Ovary (tissue), 7 donors: ENCODE measurements at regions not wholly inside any gene's neighbourhood (a gene's known extent, or its start where the extent isn't known, plus 50 kb on each side); places are given as distances from the start of the nearest gene placed in this dataset.

ENCODE experiments used
- DNase-seq, 5 donors: peaks; one replicate each; pipeline ENCODE4 v3.0.0-alpha.2; 2019 to 2020
- H3K27ac ChIP-seq, 2 donors: fragments of 200-600 bp; one replicate each; pipeline versions ENCODE4 v1.5.1 to v1.8.0; 2019 to 2022
- H3K27me3 ChIP-seq: fragments of 200-600 bp; one replicate; pipeline ENCODE4 v1.8.0; 2022
- H3K36me3 ChIP-seq: fragments of 200-600 bp; sonication (generic); one replicate; pipeline ENCODE4 v1.5.1; 2019
- H3K4me1 ChIP-seq: one replicate; pipeline ENCODE4 v1.8.1; 2013; ENCODE audit warnings: mild to moderate bottlenecking, moderate library complexity; ENCODE audit not compliant: insufficient read depth
- H3K4me3 ChIP-seq: fragments of 200-600 bp; sonication (generic); one replicate; pipeline ENCODE4 v1.5.1; 2017
- H3K9me3 ChIP-seq, 2 donors: fragments of 200-600 bp in 1 of 2; sonication (generic) in 1 of 2; one replicate each; pipeline versions ENCODE4 v1.5.1 to v1.8.1; 2013 to 2019; ENCODE audit warnings: mild to moderate bottlenecking in 1 of 2, moderate library complexity in 1 of 2
- EP300 ChIP-seq: sonication (generic); formaldehyde crosslinking; IDR thresholded peaks from one replicate; pipeline ENCODE4 v1.6.1; 2017; ENCODE audit warnings: antibody characterized with exemption
- POLR2A ChIP-seq: fragments of 450-650 bp; IDR thresholded peaks from one replicate; pipeline ENCODE4 v1.6.1; 2017; ENCODE audit warnings: antibody characterized with exemption, mild to moderate bottlenecking, moderate library complexity
- WGBS, 3 donors: extraction: QIAGEN DNeasy Blood & Tissue Kit in 1 of 3; methylation state at CpG; one replicate each; pipeline versions ENCODE4 v1.1.5 to v1.1.7; 2013 to 2017; 5-methylcytosine and 5-hydroxymethylcytosine counted together
- intact Hi-C, 4 donors: fragments of 100-400 bp; cut with DNase I; formaldehyde crosslinking; loops; one replicate each; pipeline versions ENCODE4 v1.11.0 to v1.15.1; 2022 to 2023
- TF ChIP-seq, protein P1 (sequence below), 3 donors: fragments of 450-650 bp in 2 of 3; fragments of 200-600 bp in 1 of 3; IDR thresholded peaks; one replicate each; pipeline versions ENCODE4 v1.5.1 to v1.8.0; 2016 to 2022; ENCODE audit warnings: antibody characterized with exemption in 3 of 3, mild to moderate bottlenecking in 1 of 3
- donor health status: DM: no; HTN: no; CAD: no; lungs with moderate emphysema.
- donor health status: DM: no; HTN: no; CAD: no.
- donor health status: Bipolar disorder and iron deficiency.
- donor health status: DM: no; HTN: no; CAD: no.
- donor health status: DM: yes; HTN: yes; CAD: no.

DNA sequence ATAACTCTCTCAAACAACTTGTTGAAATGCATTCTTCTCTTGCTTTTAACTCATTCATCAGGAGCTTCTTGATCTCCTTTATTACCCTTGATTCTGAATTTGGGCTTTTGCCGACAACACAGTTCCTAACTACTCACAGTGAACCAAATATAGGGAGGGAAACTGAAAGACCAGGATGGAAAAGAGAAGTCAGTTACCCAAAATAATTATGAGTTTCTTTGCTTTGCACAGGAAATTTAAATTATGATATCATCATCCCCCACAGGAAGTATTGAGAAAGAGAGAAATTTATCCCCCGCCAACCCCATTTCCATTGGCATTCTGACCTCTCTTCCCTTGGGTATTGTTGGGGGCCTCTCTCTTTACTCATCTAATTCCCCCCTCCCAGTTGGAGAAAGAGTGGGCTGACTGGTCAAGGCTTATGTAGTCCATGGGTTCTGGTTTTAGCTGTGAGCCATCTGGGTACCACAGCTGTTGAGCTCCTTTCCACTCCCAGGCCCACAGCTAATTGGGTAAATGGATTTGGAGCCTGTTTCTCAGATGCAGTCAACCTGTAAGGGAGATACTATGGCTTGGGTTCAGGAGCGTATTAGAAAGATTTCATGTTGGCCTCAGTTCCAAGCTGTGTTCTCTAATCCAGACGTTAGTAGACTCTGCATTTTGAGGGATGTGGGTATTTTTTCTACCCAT is 109.0 kb downstream of the FZD1 start:
- no peaks in the 10 kb centered on the region for H3K9me3 ChIP-seq

DNA sequence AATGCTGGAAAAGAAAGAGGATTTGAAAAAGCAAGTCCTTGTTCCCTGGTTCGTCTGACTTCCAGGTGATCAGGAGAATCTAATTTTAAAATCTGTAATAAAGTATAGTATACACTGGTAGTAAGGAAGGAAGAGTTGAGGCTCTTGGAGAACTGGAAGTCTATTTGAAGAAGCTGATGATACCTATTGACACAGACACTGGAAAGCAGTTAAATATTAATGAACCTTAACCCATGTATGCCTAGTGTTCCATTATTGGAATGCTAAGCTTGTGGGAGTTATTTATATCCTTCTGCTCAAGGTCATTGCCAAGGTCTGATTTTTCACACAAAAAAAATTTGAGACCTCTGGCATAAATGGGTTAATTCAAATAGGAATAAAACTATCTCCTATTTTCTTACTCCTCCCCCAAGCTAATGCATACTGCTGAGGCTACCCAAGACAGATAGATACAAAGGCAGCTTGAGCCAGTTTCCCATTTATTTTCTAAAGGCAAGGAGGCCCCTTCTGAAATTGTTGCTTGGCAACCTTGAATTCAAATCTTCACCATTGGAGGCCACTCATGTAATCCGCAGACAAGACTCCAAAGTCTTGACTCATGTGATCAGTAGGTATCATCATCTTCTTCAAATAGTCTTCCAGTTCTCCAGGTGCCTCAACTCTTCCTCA is 110.2 kb downstream of the FZD1 start:
- intact Hi-C loops: no loop called here
- TF ChIP-seq EP300 (no peak), POLR2A (no peak)
- TF ChIP-seq, protein P1, sequence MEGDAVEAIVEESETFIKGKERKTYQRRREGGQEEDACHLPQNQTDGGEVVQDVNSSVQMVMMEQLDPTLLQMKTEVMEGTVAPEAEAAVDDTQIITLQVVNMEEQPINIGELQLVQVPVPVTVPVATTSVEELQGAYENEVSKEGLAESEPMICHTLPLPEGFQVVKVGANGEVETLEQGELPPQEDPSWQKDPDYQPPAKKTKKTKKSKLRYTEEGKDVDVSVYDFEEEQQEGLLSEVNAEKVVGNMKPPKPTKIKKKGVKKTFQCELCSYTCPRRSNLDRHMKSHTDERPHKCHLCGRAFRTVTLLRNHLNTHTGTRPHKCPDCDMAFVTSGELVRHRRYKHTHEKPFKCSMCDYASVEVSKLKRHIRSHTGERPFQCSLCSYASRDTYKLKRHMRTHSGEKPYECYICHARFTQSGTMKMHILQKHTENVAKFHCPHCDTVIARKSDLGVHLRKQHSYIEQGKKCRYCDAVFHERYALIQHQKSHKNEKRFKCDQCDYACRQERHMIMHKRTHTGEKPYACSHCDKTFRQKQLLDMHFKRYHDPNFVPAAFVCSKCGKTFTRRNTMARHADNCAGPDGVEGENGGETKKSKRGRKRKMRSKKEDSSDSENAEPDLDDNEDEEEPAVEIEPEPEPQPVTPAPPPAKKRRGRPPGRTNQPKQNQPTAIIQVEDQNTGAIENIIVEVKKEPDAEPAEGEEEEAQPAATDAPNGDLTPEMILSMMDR (IDR thresholded peaks at IDR 0.05): no peak
- 92 to 94% (median 93%) methylated on average over 2 of the region's 2 CpGs for WGBS, 3 donors

More for the DNA sequence above, 109.0 kb downstream of the FZD1 start:
- H3K4me1 ChIP-seq: no peaks in the 10 kb centered on the region
- no peak overlapping the region for H3K4me3 ChIP-seq
- no peaks in the 10 kb centered on the region for H3K27me3 ChIP-seq
- H3K36me3 ChIP-seq: no peaks in the 10 kb centered on the region
- 72 to 84% (median 75%) methylated on average over 4 of the region's 4 CpGs for WGBS, 3 donors
- TF ChIP-seq EP300 (no peak), POLR2A (no peak)
- TF ChIP-seq, protein P1 (IDR thresholded peaks at IDR 0.05): no peak
- no peak for DNase-seq
- H3K27ac ChIP-seq: no peak overlapping the region
- intact Hi-C loops: no loop called here

DNA sequence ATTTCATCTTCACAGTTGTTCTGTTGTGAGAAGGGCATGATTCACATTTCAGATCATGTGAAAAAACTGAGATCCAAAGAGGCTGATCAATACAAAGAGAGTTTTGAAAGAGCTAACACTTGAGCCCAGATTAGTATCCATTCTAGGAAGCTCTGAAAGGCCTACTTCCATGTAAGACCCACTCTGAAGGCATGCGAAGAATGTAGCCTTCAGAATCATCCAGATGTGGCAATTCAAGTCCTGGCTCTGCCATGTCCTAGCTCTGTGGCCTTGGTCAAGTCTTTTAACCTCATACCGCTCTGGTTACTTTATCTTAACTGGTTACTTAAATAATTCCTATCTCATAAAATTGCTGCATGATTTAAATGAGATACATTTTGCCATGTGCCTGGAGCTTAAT is 111.1 kb downstream of the FZD1 start:
- H3K4me3 ChIP-seq: no peak overlapping the region
- WGBS, 3 donors: 96 to 98% (median 98%) methylated on average over 2 of the region's 2 CpGs
- TF ChIP-seq, protein P1 (IDR thresholded peaks at IDR 0.05): no peak
- TF ChIP-seq EP300: no peak
- TF ChIP-seq POLR2A: no peak
- no peaks in the 10 kb centered on the region for H3K9me3 ChIP-seq
- H3K27ac ChIP-seq: no peak overlapping the region
- H3K36me3 ChIP-seq: no peaks in the 10 kb centered on the region
- DNase-seq: no peak
- intact Hi-C loops: no loop called here
- H3K27me3 ChIP-seq: no peaks in the 10 kb centered on the region
- no peaks in the 10 kb centered on the region for H3K4me1 ChIP-seq

More for the DNA sequence above, 110.2 kb downstream of the FZD1 start:
- H3K27me3 ChIP-seq: no peaks in the 10 kb centered on the region
- DNase-seq: no peak
- H3K4me3 ChIP-seq: no peak overlapping the region
- no peaks in the 10 kb centered on the region for H3K4me1 ChIP-seq
- no peaks in the 10 kb centered on the region for H3K36me3 ChIP-seq
- no peaks in the 10 kb centered on the region for H3K9me3 ChIP-seq
- H3K27ac ChIP-seq: no peak overlapping the region

GRCh38 chr7:91378131-91378530 is 113.9 kb downstream of the FZD1 start:
- Histone ChIP-seq H3K27me3 (no peaks in the 10 kb centered on the region), H3K36me3 (no peaks in the 10 kb centered on the region), H3K9me3 (no peaks in the 10 kb centered on the region), H3K4me3 (no peak overlapping the region), H3K4me1 (no peaks in the 10 kb centered on the region), H3K27ac (no peak overlapping the region)
- TF ChIP-seq, protein P1 (IDR thresholded peaks at IDR 0.05): no peak
- TF ChIP-seq EP300: no peak
- TF ChIP-seq POLR2A: no peak
- DNase-seq: no peak
- intact Hi-C loops: no loop called here
- 92 to 99% (median 98%) methylated on average over 2 of the region's 2 CpGs for WGBS, 3 donors
